HUES64 (cell line): ENCODE measurements at regions not wholly inside any gene's neighbourhood (a gene's known extent, or its start where the extent isn't known, plus 50 kb on each side); places are given as distances from the start of the nearest gene placed in this dataset.
"Not testable (repeated sequence)": the region's sequence is repeated elsewhere in the genome, so short reads cannot be mapped to it uniquely, and the experiment has no call there.

Experiments used
- H3K27ac ChIP-seq: 2 replicates; pipeline ENCODE4 v1.7.0; 2013; ENCODE audit warnings: low read depth, low read length, inconsistent platforms
- H3K27me3 ChIP-seq: 2 replicates; pipeline ENCODE4 v1.6.1; 2013; ENCODE audit warnings: mild to moderate bottlenecking, low read length; ENCODE audit not compliant: insufficient read depth
- H3K36me3 ChIP-seq: 2 replicates; pipeline ENCODE4 v1.6.1; 2013; ENCODE audit warnings: mild to moderate bottlenecking, low read length; ENCODE audit not compliant: insufficient read depth
- H3K4me1 ChIP-seq: 2 replicates; pipeline ENCODE4 v1.6.1; 2013; ENCODE audit warnings: mild to moderate bottlenecking, low read length, moderate library complexity; ENCODE audit not compliant: insufficient read depth
- H3K4me3 ChIP-seq: 2 replicates; pipeline ENCODE4 v1.5.1; 2013; ENCODE audit warnings: mild to moderate bottlenecking, low read length, moderate library complexity
- H3K9ac ChIP-seq: 2 replicates; pipeline ENCODE4 v1.6.1; 2013; ENCODE audit warnings: mild to moderate bottlenecking, low read depth, low read length
- H3K9me3 ChIP-seq: 2 replicates; pipeline ENCODE4 v1.6.1; 2013; ENCODE audit warnings: low read depth, low read length; ENCODE audit not compliant: insufficient read depth
- WGBS: fragments of 150-250, 120-280 bp; methylation state at CpG from one replicate; pipeline ENCODE4 v1.1.7; 2013; ENCODE audit warnings: missing lambda C conversion rate; 5-methylcytosine and 5-hydroxymethylcytosine counted together

DNA sequence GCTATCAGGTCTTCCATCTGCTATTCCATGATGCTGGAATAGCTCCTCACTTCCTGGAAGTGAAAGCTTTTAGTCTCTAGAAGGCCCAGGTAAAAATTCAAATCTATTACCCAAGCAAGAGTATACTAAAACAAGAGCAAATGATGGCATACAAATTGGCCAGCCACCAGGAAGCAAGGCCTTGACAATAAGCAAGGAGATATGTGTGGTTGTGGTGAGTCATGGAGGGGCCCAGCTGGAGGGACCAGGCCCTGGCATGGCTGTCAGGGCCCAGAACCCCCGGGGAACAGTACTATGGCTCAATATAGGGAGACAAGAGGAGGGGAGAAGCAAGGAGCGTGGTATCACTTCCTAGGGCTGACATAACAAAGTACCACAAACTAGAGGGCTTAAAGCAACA lies 358.7 kb downstream of the RRAGC start:
- no peak overlapping the region for H3K4me3 ChIP-seq
- H3K27me3 ChIP-seq, result no peaks in the 10 kb centered on the region
- H3K4me1 ChIP-seq, result peaks cover 34% of the 10 kb centered on the region
- 94% methylated on average over 2 of the region's 2 CpGs for WGBS
- H3K9ac ChIP-seq, result no peak overlapping the region
- H3K27ac ChIP-seq, result no peak overlapping the region
- H3K36me3 ChIP-seq, result no peaks in the 10 kb centered on the region
- no peaks in the 10 kb centered on the region for H3K9me3 ChIP-seq

DNA sequence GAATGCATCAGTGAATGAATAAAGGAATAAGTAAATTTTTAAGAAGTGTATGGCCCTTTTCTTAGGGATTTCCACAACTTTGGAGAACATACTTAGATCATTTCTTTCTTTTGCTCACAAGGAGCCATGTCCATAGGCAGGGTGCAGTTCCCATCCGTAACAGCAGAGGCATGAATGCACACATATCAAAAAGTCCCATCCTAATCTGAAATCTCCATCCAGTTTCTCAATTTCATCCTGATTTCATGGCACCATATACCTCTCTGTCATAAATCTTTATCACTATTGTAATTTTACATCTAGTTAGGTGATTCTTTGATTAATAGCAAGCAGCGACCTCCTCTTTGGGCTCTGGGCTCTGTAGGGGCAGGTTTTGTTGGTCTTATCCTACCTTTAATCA lies 359.2 kb downstream of the RRAGC start:
- Histone ChIP-seq H3K9ac (no peak overlapping the region), H3K27me3 (no peaks in the 10 kb centered on the region), H3K27ac (no peak overlapping the region), H3K9me3 (no peaks in the 10 kb centered on the region), H3K36me3 (no peaks in the 10 kb centered on the region), H3K4me1 (peaks cover 34% of the 10 kb centered on the region), H3K4me3 (no peak overlapping the region)
- 82% methylated on average over 2 of the region's 2 CpGs for WGBS

DNA sequence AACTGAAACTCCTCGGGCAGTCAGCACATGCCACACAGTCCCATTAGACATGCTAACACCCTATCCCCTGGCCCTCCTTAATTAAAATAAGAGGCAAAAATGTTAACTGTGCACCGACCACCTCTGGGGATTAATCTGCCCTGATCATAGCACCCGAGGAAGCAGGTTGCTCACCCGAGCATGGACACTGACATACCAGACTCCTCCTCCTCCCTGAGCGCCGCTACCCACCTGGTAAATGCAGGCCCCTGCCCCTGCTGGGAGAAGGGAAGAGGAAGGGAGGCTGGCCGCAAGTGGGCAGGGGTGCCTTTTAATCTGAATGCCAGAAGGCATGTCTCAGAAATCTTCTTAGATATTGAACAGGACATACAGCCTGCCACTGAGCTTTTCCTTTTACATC lies 360.9 kb downstream of the RRAGC start:
- no peaks in the 10 kb centered on the region for H3K27me3 ChIP-seq
- no peak overlapping the region for H3K9ac ChIP-seq
- no peaks in the 10 kb centered on the region for H3K9me3 ChIP-seq
- no peak overlapping the region for H3K27ac ChIP-seq
- no peak overlapping the region for H3K4me3 ChIP-seq
- 42% methylated on average over 5 of the region's 7 CpGs for WGBS
- H3K4me1 ChIP-seq, result peaks cover 34% of the 10 kb centered on the region
- H3K36me3 ChIP-seq, result no peaks in the 10 kb centered on the region

DNA sequence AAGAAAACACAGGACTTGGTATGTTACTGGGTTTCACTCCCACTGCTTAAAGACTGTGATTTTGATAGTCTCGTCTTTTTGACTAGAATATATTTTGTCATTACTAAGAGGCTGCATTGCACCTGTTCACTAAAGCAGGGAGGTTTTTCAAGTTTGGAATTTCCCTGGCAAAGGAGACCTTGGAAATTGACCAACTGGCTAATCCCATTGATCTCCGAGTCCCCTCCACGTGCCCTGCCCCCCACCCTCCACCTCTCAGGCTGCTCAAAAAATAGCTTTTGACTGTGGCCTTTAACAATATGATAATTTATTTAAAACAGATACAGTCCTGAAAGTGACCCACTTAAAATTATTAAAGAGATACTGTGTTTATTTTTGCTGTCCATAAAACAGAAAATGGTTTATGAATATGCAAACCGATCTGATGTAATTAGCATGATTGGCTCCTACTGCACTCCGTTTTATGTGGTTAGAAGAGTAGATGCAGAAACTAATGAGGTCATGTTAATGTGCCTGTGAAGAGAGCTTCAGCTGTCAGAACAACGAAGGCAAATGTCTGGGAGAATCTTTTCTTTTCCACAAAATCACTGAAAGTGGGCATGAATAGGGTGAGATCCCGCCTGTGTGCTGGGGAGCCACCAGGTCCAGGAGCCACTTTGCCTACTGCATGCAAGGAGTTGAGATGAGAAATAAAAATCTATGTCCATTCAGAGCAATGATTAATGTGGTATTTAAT lies 361.5 kb downstream of the RRAGC start:
- H3K9ac ChIP-seq, result no peak overlapping the region
- no peaks in the 10 kb centered on the region for H3K27me3 ChIP-seq
- no peak overlapping the region for H3K27ac ChIP-seq
- peaks cover 34% of the 10 kb centered on the region for H3K4me1 ChIP-seq
- no peaks in the 10 kb centered on the region for H3K36me3 ChIP-seq
- H3K9me3 ChIP-seq, result no peaks in the 10 kb centered on the region
- H3K4me3 ChIP-seq, result no peak overlapping the region
- WGBS, result 47% methylated on average over 7 of the region's 7 CpGs

DNA sequence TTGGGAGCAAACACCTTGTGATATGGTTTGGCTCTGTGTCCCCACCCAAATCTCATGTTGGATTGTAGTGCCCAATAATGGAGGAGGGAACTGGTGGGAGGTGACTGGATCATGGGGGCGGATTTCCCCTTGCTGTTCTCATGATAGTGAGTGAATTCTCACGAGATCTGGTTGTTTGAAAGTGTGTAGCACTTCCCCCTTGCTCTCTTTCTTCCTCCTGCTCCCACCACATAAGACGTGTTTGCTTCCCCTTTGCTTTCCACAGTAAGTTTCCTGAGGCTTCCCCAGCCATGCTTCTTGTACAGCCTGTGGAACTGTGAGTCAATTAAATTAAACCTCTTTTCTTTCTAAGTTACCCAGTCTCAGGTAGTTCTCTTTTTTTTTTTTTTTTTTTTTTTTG lies 366.3 kb downstream of the RRAGC start:
- not testable (repeated sequence) for H3K27me3 ChIP-seq, H3K4me3 ChIP-seq, H3K36me3 ChIP-seq, H3K9me3 ChIP-seq, H3K27ac ChIP-seq, H3K9ac ChIP-seq
- peaks cover 26% of the 10 kb centered on the region for H3K4me1 ChIP-seq
- WGBS, result 87% methylated on average over 3 of the region's 3 CpGs

DNA sequence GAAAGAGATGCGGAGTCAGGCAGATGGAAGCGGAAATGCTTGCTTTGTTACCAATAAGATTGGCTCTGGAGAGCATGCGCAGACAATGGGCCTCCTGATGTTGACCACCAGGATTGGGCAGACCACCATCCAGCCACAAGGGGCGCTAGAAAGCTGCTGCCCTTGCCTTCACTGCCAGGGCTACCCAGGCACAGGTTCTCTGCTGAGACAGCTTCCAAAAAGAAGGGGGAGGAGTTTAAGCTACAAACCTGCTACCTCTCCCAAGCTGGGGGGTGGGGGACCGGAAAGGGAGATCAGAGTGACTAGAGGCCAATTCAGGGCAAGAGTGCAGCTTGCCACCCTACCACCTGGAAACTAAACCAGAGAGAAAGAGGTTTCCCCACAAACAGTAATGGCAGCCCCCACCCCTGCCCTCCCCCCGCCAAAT lies 369.7 kb downstream of the RRAGC start:
- H3K4me1 ChIP-seq, result peaks cover 24% of the 10 kb centered on the region
- H3K4me3 ChIP-seq, result no peak overlapping the region
- no peaks in the 10 kb centered on the region for H3K9me3 ChIP-seq
- H3K36me3 ChIP-seq, result no peaks in the 10 kb centered on the region
- H3K27ac ChIP-seq, result no peak overlapping the region
- no peak overlapping the region for H3K9ac ChIP-seq
- WGBS, result 55% methylated on average over 5 of the region's 6 CpGs
- H3K27me3 ChIP-seq, result no peaks in the 10 kb centered on the region

DNA sequence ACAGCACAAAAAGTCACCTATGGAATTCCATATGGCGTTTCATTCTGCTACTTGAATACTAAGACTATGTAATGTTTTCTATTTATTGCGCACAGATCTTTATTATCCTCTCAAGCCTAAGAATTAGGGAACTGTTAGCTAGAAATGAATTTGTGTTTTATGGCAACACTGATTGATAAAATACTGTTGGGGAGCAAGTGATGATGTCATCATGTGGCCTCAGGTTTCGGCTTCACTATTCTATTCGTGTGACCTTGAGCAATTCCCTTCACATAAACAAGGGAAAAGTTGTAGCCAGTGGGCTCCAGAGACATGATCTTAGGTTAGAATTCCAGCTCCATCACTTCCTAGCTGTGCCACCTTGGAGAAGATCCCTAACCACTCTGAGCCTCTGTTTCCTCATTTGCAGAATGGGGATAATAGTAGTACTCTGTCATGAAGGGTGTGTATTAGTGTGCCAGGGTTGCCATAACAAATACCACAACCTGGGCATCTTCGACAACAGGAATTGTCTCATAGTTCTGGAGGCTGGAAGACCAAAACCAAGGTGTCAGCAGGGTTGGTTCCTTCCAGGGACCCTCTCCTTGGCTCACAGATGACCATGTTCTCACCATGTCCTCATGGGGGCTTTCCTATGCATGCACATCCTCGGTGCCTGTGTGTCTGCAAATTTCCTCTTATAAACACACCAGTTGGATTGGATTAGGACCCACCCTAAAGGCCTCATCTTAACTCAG lies 371.2 kb downstream of the RRAGC start:
- Histone ChIP-seq H3K27ac (no peak overlapping the region), H3K4me3 (no peak overlapping the region)

DNA sequence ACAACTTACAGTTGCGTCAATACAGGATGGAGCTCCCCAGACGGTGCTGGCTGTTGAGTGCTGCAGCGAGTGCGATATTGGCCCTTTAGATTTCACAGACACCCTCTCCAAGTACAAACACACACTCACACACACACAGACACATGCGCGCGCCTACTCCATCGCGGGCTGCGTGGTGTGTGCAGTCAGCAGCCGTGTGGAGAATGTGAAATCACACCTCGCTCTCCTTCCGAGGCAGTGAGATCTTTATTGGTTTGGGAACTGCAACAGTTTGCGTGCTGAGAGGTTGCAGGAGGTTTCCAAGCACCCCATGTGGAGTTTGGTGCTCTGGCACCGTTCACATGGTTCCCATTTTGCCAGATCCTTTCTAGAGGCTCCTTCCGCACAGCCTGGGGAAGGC lies 372.2 kb downstream of the RRAGC start:
- Histone ChIP-seq H3K9ac (no peak overlapping the region), H3K9me3 (no peaks in the 10 kb centered on the region), H3K4me1 (peaks cover 33% of the 10 kb centered on the region), H3K27ac (no peak overlapping the region), H3K36me3 (no peaks in the 10 kb centered on the region), H3K27me3 (no peaks in the 10 kb centered on the region), H3K4me3 (no peak overlapping the region)
- WGBS, result 93% methylated on average over 16 of the region's 16 CpGs

More for the DNA sequence above, 371.2 kb downstream of the RRAGC start:
- H3K9ac ChIP-seq, result no peak overlapping the region
- 95% methylated on average over 5 of the region's 6 CpGs for WGBS
- H3K9me3 ChIP-seq, result no peaks in the 10 kb centered on the region
- H3K36me3 ChIP-seq, result no peaks in the 10 kb centered on the region
- H3K27me3 ChIP-seq, result no peaks in the 10 kb centered on the region
- peaks cover 33% of the 10 kb centered on the region for H3K4me1 ChIP-seq

DNA sequence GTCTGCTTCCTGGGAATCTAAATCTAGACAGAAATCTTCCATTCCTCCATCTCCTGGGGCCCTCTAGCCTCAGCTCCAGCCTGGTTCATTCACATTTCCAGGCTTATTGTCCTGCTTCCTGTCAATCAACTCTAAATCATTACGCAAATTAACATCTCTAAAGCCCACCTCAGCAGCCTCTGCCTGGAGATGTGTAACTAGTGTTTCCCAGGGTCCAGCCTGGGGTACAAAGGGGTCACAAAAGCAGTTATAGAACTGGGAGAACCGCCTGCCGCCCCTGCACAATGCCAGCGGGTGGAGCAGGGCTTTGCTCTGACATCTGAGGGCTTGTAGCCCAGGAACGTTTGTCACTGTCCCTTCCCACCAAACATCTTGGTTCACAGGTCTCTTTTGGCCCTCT lies 373.5 kb downstream of the RRAGC start:
- Histone ChIP-seq H3K9me3 (no peaks in the 10 kb centered on the region), H3K27ac (no peak overlapping the region; the same call in 1 of the 2 replicates), H3K36me3 (no peaks in the 10 kb centered on the region), H3K9ac (no peak overlapping the region), H3K4me3 (no peak overlapping the region), H3K27me3 (no peaks in the 10 kb centered on the region), H3K4me1 (peaks cover 33% of the 10 kb centered on the region)
- 25% methylated on average over 5 of the region's 5 CpGs for WGBS

DNA sequence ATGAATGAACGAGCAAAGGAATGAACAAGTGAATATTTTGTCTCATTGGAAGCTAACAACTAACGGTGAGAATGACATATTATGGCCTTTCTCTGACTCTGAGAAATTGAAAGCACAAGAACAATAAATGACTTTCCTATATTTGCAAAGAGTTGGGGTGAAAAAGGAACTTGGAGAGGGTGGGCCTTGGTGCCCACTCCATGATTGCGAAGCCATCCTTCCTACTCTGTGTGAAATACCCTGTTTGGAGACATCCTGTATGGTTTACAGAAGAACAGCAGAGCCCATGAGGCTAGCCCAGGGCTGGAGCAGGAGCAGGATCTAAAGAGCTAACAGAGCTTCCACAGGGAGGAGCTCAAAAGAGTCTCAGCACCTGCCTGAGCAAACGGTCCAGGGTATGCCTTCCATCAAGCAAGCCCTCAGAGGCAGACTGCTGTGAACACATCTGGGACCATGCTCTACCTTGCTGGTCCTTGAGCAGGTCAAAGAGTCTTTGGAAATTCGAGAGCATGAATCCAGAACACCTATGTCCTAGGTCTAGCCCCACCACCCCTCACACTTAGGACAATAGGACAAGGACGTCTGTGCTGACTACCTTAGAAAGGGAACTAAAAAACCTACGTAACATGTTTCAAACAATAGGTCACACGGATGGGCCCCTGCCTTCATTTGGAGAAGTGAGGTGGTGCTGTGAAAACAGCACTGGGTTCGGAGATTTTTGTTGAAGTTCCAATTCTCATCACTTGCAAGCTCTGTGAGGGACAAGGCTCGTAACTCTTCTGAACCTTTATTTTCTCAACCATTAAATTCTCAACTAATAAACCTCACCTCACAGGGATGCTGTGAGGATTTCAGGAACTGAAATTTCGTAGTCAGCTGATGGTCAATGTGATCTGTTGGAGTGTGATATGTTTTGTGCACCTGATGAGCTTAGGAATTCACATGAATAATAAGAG lies 377.4 kb downstream of the RRAGC start:
- no peak overlapping the region for H3K9ac ChIP-seq
- H3K9me3 ChIP-seq, result peaks cover 5% of the 10 kb centered on the region; the same call in 1 of the 2 replicates
- 90% methylated on average over 11 of the region's 11 CpGs for WGBS
- H3K4me1 ChIP-seq, result peaks cover 29% of the 10 kb centered on the region
- H3K36me3 ChIP-seq, result no peaks in the 10 kb centered on the region
- no peak overlapping the region for H3K4me3 ChIP-seq
- no peak overlapping the region for H3K27ac ChIP-seq
- H3K27me3 ChIP-seq, result peaks cover 12% of the 10 kb centered on the region

DNA sequence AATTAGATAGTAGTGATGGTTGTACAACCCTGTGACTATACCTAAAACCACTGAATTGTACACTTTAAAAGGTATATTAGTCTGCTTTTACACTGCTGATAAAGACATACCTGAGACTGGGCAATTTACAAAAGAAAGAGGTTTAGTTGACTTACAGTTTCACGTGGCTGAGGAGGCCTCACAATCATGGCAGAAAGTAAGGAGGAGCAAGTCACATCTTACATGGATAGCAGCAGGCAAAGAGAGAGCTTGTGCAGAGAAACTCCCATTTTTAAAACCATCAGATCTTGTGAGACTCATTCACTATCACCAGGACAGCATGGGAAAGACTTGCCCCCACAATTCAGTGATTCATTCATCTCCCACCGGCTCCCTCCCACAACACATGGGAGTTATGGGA lies 379.9 kb downstream of the RRAGC start:
- Histone ChIP-seq H3K4me1 (peaks cover 34% of the 10 kb centered on the region), H3K27me3 (peaks cover 25% of the 10 kb centered on the region)
- WGBS, result 71% methylated on average over 1 of the region's 2 CpGs
- H3K27ac ChIP-seq, H3K9me3 ChIP-seq, H3K36me3 ChIP-seq, H3K4me3 ChIP-seq, H3K9ac ChIP-seq: not testable (repeated sequence)
